Upper lobe of left lung (tissue), 4 donors: ENCODE measurements at regions not wholly inside any gene's neighbourhood (a gene's known extent, or its start where the extent isn't known, plus 50 kb on each side); places are given as distances from the start of the nearest gene placed in this dataset.

Experiments used
- EP300 ChIP-seq, 4 donors: sonication (generic); formaldehyde crosslinking; IDR thresholded peaks; one replicate each; pipeline ENCODE4 v1.5.1; 2017; ENCODE audit warnings: antibody characterized with exemption in 4 of 4, control low read depth in 2 of 4
- POLR2A ChIP-seq, 4 donors: fragments of 450-650 bp; IDR thresholded peaks; one replicate each; pipeline ENCODE4 v1.5.1; 2016 to 2017; ENCODE audit warnings: antibody characterized with exemption in 4 of 4, mild to moderate bottlenecking in 2 of 4
- TF ChIP-seq, protein P1 (sequence below), 6 experiments: fragments of 450-650 bp in 4 of 6; fragments of 200-600 bp in 2 of 6; sonication (generic) in 2 of 6; IDR thresholded peaks; one replicate each; pipeline ENCODE4 v1.5.1; 2016 to 2019; ENCODE audit warnings: antibody characterized with exemption in 6 of 6

DNA sequence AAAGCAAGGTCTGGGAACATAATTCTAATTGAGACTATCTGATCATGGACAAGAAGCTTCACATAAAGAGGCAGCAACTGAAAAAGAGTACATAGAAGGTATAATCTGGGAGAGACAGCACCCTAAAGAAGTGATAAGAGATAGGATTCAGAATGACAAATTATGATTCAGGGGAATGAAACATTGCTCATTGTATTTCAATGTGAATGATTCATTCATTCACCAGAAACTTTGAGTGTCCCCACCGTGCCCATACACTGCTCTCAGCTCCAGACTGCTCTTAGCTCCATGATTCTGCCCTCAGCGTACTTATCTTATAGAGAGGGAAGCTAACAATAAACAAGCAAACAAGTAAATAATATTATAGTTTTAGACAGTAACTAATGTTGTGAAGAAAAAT, 329.3 kb upstream of the IRAK1BP1 start:
- TF ChIP-seq, protein P1, sequence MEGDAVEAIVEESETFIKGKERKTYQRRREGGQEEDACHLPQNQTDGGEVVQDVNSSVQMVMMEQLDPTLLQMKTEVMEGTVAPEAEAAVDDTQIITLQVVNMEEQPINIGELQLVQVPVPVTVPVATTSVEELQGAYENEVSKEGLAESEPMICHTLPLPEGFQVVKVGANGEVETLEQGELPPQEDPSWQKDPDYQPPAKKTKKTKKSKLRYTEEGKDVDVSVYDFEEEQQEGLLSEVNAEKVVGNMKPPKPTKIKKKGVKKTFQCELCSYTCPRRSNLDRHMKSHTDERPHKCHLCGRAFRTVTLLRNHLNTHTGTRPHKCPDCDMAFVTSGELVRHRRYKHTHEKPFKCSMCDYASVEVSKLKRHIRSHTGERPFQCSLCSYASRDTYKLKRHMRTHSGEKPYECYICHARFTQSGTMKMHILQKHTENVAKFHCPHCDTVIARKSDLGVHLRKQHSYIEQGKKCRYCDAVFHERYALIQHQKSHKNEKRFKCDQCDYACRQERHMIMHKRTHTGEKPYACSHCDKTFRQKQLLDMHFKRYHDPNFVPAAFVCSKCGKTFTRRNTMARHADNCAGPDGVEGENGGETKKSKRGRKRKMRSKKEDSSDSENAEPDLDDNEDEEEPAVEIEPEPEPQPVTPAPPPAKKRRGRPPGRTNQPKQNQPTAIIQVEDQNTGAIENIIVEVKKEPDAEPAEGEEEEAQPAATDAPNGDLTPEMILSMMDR (IDR thresholded peaks at IDR 0.05): no peak
- TF ChIP-seq POLR2A (IDR thresholded peaks at IDR 0.05) (no peak), EP300 (IDR thresholded peaks at IDR 0.05) (no peak)
